GM10248 (cell line): ENCODE measurements at regions not wholly inside any gene's neighbourhood (a gene's known extent, or its start where the extent isn't known, plus 50 kb on each side); places are given as distances from the start of the nearest gene placed in this dataset.

Source experiments
- CTCF ChIA-PET: fragments of 300-600 bp; sonication (Branson Sonifier 250); formaldehyde crosslinking; extraction: SDS; loops from one replicate; lab custom pipeline; 2021; ENCODE audit warnings: antibody characterized with exemption; lab: Yijun Ruan, JAX
- POLR2A ChIA-PET: fragments of 350-650 bp; sonication (Branson Sonifier 250); formaldehyde crosslinking; extraction: SDS; loops from one replicate; lab custom pipeline; 2020; ENCODE audit warnings: antibody characterized with exemption; lab: Yijun Ruan, JAX
- DNase-seq: peaks from one replicate; pipeline ENCODE4 v3.0.0; 2012; ENCODE audit errors: extremely low spot score
- CTCF ChIP-seq: IDR thresholded peaks from 2 replicates; pipeline ENCODE4 v1.5.1; 2012; ENCODE audit warnings: mild to moderate bottlenecking, low read depth; ENCODE audit errors: extremely low read depth, missing control alignments, control extremely low read depth

DNA sequence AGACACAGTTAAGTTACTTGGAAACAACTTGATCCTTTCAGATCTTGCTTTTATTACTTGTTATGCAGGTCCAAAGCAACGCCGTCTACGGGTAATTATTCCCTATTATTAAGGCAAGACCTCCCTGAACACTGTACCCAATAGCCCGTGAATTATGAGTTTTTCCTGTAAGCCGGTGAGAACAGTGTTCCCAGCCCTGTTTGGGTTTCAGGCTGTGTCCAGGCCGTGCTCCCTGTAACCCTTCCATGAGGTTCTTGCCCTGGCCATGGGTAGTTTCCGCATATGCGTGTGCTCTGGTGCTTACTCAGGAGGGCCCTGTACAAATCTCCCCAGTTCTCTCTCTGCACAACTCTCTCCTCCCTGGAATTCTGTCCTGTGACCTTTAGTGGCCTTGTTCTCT, 65.6 kb upstream of the CNOT6 start:
- ChIA-PET CTCF (no interaction called here), POLR2A (no interaction called here)
- no peak for TF ChIP-seq CTCF
- no peak for DNase-seq

- DNase-seq: no peak
- TF ChIP-seq CTCF: no peak
- POLR2A ChIA-PET: no interaction called here
- CTCF ChIA-PET: no interaction called here
Observed at GRCh38 chr5:180431932-180432331, 62.2 kb upstream of the CNOT6 start.

DNA sequence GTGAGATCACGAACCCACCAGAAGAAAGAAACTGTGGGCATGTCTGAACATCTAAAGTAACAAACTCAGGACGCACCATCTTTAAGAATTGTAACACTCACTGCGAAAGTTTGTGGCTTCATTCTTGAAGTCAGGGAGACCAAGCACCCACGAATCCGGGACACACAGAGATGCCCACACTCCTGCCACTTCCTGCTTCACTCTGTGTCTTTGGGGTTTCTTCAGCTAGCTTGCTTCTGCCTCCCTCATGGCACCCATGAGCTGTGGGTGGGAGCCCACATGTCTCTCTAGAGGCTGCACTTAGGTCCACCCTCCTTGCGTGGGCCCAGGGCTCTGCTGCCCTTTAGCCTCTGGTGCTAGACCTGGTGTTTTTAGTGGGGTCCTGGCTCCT, 61.2 kb upstream of the CNOT6 start:
- POLR2A ChIA-PET: no interaction called here

DNA sequence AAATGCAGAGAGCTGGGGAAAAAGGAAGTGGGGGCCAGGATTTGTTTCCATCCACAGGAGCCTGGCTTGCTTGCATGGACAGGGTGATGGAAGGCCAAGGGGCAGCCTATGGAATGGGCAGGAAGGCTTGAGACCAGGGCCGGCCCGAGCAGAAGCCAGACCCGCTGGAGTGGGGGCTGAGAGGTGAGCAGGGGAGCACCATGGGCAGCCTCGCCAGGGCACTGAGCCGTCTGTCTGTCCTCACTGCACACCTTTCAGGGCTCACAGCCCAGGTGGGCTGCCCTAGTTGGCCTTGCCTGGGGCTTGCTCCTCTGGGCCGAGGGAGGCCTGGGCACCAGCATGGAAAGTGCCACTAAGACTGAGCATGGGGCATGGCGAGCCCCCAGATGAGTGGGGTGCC, 58.6 kb upstream of the CNOT6 start:
- ChIA-PET POLR2A (no interaction called here), CTCF (no interaction called here)
- DNase-seq: no peak
- no peak for TF ChIP-seq CTCF

More for the DNA sequence above, 61.2 kb upstream of the CNOT6 start:
- CTCF ChIA-PET: no interaction called here
- no peak for DNase-seq
- TF ChIP-seq CTCF: no peak

GRCh38 chr5:180436275-180436674, 57.9 kb upstream of the CNOT6 start:
- TF ChIP-seq CTCF: no peak
- CTCF ChIA-PET: no interaction called here
- DNase-seq: no peak
- POLR2A ChIA-PET: no interaction called here

DNA sequence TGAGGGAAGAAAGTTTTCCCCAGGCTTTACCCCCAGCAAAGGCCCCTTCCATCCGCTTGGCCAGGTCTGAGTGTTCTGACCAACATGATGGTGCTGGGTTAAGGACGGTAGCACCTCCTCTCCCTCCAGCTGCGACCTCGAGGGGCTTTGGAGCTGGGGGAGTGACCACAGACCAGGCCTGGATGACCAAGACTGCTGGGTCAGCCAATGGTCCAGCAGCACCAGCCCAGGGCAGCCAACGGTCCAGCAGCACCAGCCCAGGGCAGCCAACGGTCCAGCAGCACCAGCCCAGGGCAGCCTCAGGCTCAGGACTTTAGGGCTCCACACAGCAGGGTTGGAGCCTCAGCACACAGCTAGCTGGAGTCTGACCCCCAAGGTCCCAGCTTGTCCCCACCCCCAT, 57.2 kb upstream of the CNOT6 start:
- no peak for TF ChIP-seq CTCF
- CTCF ChIA-PET: no interaction called here
- DNase-seq: no peak
- POLR2A ChIA-PET: no interaction called here

GRCh38 chr5:180437336-180437735, 56.8 kb upstream of the CNOT6 start:
- CTCF ChIA-PET: no interaction called here
- POLR2A ChIA-PET: no interaction called here
- TF ChIP-seq CTCF: no peak
- DNase-seq: no peak
